ENCODE measurements at regions not wholly inside any gene's neighbourhood (a gene's known extent, or its start where the extent isn't known, plus 50 kb on each side); places are given as distances from the start of the nearest gene placed in this dataset.

DNA sequence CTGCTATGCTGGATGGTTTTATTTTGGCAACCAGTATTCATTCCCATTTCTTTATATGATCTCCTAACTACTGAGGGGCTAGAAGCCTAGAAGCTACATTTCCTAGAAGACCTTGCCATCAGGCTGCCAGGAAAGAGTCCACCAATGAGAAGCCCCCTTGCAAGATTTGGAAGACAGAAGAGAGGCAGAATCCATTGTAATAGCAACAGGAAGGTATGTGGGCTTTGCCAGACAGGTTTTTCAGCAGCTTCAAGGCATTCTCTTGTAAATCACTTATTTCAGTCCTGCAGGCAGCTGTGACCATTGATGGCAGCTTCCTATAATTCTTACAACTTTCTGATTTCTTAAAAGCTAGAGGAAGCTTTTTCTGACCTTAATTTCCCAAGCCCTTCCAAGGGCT lies 148.3 kb upstream of the NHS start (continued):
- TF ChIP-seq, protein P1, sequence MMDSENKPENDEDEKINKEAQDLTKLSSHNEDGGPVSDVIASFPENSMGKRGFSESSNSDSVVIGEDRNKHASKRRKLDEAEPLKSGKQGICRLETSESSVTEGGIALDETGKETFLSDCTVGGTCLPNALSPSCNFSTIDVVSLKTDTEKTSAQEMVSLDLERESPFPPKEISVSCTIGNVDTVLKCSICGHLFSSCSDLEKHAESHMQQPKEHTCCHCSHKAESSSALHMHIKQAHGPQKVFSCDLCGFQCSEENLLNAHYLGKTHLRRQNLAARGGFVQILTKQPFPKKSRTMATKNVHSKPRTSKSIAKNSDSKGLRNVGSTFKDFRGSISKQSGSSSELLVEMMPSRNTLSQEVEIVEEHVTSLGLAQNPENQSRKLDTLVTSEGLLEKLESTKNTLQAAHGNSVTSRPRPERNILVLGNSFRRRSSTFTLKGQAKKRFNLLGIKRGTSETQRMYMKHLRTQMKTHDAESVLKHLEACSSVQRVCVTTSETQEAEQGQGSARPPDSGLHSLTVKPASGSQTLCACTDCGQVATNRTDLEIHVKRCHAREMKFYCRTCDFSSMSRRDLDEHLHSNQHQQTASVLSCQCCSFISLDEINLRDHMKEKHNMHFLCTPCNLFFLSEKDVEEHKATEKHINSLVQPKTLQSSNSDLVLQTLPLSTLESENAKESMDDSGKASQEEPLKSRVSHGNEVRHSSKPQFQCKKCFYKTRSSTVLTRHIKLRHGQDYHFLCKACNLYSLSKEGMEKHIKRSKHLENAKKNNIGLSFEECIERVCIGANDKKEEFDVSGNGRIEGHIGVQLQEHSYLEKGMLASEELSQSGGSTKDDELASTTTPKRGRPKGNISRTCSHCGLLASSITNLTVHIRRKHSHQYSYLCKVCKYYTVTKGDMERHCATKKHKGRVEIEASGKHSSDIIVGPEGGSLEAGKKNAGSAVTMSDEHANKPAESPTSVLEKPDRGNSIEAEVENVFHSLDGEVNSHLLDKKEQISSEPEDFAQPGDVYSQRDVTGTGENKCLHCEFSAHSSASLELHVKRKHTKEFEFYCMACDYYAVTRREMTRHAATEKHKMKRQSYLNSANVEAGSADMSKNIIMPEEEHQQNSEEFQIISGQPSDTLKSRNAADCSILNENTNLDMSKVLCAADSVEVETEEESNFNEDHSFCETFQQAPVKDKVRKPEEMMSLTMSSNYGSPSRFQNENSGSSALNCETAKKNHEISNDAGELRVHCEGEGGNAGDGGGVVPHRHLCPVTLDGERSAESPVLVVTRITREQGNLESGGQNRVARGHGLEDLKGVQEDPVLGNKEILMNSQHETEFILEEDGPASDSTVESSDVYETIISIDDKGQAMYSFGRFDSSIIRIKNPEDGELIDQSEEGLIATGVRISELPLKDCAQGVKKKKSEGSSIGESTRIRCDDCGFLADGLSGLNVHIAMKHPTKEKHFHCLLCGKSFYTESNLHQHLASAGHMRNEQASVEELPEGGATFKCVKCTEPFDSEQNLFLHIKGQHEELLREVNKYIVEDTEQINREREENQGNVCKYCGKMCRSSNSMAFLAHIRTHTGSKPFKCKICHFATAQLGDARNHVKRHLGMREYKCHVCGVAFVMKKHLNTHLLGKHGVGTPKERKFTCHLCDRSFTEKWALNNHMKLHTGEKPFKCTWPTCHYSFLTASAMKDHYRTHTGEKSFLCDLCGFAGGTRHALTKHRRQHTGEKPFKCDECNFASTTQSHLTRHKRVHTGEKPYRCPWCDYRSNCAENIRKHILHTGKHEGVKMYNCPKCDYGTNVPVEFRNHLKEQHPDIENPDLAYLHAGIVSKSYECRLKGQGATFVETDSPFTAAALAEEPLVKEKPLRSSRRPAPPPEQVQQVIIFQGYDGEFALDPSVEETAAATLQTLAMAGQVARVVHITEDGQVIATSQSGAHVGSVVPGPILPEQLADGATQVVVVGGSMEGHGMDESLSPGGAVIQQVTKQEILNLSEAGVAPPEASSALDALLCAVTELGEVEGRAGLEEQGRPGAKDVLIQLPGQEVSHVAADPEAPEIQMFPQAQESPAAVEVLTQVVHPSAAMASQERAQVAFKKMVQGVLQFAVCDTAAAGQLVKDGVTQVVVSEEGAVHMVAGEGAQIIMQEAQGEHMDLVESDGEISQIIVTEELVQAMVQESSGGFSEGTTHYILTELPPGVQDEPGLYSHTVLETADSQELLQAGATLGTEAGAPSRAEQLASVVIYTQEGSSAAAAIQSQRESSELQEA (IDR thresholded peaks at IDR 0.05; ENCODE audit: low read depth): no peak
- TF ChIP-seq CAMTA2 (CRISPR knock-in tag; conservative IDR thresholded peaks at IDR 0.05): no peak

DNA sequence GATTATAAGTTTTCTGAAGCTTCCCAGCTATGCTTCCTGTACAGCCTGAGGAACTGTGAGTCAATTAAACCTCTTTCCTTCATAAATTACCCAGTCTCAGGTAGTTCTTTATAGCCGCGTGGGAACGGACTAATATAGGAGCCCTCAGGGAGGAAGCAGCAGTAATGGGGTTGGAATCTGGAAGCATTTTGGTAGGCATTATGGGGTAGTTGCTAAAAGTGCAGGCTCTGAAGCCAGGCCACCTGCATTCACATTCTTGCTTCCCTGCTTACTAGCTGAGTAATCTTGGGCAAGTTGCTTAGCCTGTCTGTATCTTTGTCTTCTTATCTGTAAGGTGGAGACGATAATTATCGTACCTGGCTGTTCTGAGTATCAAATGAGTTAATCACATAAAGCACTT lies 137.9 kb upstream of the NHS start:
- H3K4me1 ChIP-seq (replicated peaks in 1 of 2; ENCODE audit: control insufficient read depth in 2 of 2, insufficient read depth in 2 of 2, low read length in 2 of 2): no peaks in the 10 kb centered on the region
- no peak overlapping the region for H3K4me3 ChIP-seq
- H3K9me1 ChIP-seq (ENCODE audit: control insufficient read depth, insufficient read depth, low read length): no peaks in the 10 kb centered on the region
- POLR2A ChIA-PET: no interaction called here
- no TSS peak for BruUV-seq (replicated peaks)
- FAIRE-seq (no peak), ATAC-seq (no peak), DNase-seq (ENCODE audit: extremely low read depth in 1 of 4, low spot score in 3 of 4) (no peak)
- no peaks in the 10 kb centered on the region for H3K9me3 ChIP-seq (replicated peaks; ENCODE audit: control insufficient read depth, insufficient read depth, low read depth, low read length)
- no peak overlapping the region for H2AFZ ChIP-seq (ENCODE audit: low read depth, low read length)
- no peaks in the 10 kb centered on the region for H4K20me1 ChIP-seq (replicated peaks; ENCODE audit: control insufficient read depth, insufficient read depth, low read length)
- 0% methylated on average over 5 of the region's 5 CpGs for WGBS (ENCODE audit: insufficient coverage, low coverage, missing lambda C conversion rate)
- H3K9ac ChIP-seq (ENCODE audit: insufficient read depth in 1 of 2, low read depth in 2 of 2, low read length in 2 of 2): no peak overlapping the region
- CTCF ChIA-PET (ENCODE audit: low intra/inter-chr PET ratio): no interaction called here
- H3K36me3 ChIP-seq (ENCODE audit: control insufficient read depth, insufficient read depth, low read length): no peaks in the 10 kb centered on the region
- intact Hi-C loops (cut with micrococcal nuclease): no loop called here
- in situ Hi-C loops (cut with MboI): no loop called here
- H3K4me2 ChIP-seq (ENCODE audit: insufficient read depth, low read length): no peak overlapping the region
- H3K27me3 ChIP-seq (ENCODE audit: control insufficient read depth in 2 of 2, insufficient read depth in 2 of 2, low read length in 2 of 2): no peaks in the 10 kb centered on the region
- no peaks in the 10 kb centered on the region for H3K79me2 ChIP-seq (ENCODE audit: control insufficient read depth, insufficient read depth, low read length)
- H3K27ac ChIP-seq (ENCODE audit: extremely low read depth, low read depth, low read length): no peak overlapping the region
- TF ChIP-seq OTX1 (CRISPR knock-in tag; IDR thresholded peaks at IDR 0.05): no peak
- no peak for TF ChIP-seq POLR2H (tag; IDR thresholded peaks at IDR 0.05; ENCODE audit: low read depth)
- TF ChIP-seq, protein P2, sequence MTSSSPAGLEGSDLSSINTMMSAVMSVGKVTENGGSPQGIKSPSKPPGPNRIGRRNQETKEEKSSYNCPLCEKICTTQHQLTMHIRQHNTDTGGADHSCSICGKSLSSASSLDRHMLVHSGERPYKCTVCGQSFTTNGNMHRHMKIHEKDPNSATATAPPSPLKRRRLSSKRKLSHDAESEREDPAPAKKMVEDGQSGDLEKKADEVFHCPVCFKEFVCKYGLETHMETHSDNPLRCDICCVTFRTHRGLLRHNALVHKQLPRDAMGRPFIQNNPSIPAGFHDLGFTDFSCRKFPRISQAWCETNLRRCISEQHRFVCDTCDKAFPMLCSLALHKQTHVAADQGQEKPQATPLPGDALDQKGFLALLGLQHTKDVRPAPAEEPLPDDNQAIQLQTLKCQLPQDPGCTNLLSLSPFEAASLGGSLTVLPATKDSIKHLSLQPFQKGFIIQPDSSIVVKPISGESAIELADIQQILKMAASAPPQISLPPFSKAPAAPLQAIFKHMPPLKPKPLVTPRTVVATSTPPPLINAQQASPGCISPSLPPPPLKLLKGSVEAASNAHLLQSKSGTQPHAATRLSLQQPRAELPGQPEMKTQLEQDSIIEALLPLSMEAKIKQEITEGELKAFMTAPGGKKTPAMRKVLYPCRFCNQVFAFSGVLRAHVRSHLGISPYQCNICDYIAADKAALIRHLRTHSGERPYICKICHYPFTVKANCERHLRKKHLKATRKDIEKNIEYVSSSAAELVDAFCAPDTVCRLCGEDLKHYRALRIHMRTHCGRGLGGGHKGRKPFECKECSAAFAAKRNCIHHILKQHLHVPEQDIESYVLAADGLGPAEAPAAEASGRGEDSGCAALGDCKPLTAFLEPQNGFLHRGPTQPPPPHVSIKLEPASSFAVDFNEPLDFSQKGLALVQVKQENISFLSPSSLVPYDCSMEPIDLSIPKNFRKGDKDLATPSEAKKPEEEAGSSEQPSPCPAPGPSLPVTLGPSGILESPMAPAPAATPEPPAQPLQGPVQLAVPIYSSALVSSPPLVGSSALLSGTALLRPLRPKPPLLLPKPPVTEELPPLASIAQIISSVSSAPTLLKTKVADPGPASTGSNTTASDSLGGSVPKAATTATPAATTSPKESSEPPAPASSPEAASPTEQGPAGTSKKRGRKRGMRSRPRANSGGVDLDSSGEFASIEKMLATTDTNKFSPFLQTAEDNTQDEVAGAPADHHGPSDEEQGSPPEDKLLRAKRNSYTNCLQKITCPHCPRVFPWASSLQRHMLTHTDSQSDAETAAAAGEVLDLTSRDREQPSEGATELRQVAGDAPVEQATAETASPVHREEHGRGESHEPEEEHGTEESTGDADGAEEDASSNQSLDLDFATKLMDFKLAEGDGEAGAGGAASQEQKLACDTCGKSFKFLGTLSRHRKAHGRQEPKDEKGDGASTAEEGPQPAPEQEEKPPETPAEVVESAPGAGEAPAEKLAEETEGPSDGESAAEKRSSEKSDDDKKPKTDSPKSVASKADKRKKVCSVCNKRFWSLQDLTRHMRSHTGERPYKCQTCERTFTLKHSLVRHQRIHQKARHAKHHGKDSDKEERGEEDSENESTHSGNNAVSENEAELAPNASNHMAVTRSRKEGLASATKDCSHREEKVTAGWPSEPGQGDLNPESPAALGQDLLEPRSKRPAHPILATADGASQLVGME (CRISPR knock-in tag; IDR thresholded peaks at IDR 0.05): no peak
- TF ChIP-seq, protein P3, sequence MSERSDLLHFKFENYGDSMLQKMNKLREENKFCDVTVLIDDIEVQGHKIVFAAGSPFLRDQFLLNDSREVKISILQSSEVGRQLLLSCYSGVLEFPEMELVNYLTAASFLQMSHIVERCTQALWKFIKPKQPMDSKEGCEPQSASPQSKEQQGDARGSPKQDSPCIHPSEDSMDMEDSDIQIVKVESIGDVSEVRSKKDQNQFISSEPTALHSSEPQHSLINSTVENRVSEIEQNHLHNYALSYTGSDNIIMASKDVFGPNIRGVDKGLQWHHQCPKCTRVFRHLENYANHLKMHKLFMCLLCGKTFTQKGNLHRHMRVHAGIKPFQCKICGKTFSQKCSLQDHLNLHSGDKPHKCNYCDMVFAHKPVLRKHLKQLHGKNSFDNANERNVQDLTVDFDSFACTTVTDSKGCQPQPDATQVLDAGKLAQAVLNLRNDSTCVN (CRISPR knock-in tag; IDR thresholded peaks at IDR 0.05): no peak
